B cell (primary cell): ENCODE measurements at regions not wholly inside any gene's neighbourhood (a gene's known extent, or its start where the extent isn't known, plus 50 kb on each side); places are given as distances from the start of the nearest gene placed in this dataset.

Source experiments
- EZH2 ChIP-seq: IDR thresholded peaks from 2 replicates; pipeline ENCODE4 v1.6.1; 2012; ENCODE audit warnings: borderline replicate concordance, low read depth, mild to moderate bottlenecking, moderate library complexity, low read length; ENCODE audit not compliant: insufficient read depth, poor library complexity, severe bottlenecking
- TF ChIP-seq, protein P1 (sequence below): fragments of 200-600 bp; IDR thresholded peaks from one replicate; pipeline ENCODE4 v1.8.0; 2022; ENCODE audit warnings: antibody characterized with exemption, mild to moderate bottlenecking

DNA sequence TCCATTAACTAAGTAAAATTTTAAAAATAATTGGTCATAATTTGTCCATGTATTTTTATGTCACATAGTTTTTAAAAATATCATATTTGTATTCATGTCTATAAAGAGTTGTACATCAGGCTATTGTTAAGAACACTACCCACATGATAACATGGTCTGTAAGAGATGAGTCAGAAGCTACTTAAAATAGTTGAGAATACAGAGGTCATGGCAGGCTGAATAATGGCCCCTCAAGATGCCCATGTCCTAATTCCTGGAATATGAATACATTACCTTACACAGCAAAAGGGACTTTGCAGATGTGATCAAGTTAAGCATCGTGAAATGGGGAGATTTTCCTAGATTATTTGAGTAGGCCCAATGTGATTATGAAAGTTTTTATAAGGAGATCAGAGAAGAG, 782.9 kb upstream of the GOLIM4 start:
- TF ChIP-seq, protein P1, sequence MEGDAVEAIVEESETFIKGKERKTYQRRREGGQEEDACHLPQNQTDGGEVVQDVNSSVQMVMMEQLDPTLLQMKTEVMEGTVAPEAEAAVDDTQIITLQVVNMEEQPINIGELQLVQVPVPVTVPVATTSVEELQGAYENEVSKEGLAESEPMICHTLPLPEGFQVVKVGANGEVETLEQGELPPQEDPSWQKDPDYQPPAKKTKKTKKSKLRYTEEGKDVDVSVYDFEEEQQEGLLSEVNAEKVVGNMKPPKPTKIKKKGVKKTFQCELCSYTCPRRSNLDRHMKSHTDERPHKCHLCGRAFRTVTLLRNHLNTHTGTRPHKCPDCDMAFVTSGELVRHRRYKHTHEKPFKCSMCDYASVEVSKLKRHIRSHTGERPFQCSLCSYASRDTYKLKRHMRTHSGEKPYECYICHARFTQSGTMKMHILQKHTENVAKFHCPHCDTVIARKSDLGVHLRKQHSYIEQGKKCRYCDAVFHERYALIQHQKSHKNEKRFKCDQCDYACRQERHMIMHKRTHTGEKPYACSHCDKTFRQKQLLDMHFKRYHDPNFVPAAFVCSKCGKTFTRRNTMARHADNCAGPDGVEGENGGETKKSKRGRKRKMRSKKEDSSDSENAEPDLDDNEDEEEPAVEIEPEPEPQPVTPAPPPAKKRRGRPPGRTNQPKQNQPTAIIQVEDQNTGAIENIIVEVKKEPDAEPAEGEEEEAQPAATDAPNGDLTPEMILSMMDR = no peak
- TF ChIP-seq EZH2 = no peak
